ENCODE measurements at regions not wholly inside any gene's neighbourhood (a gene's known extent, or its start where the extent isn't known, plus 50 kb on each side); places are given as distances from the start of the nearest gene placed in this dataset.

- POLR2A ChIA-PET (ENCODE audit: low non-redundant PET) = no interaction called here
- H3K9me3 ChIP-seq (ENCODE audit: low read depth, low read length, poor library complexity, severe bottlenecking) = no peaks in the 10 kb centered on the region
- H3K27ac ChIP-seq (ENCODE audit: low read depth, low read length, poor library complexity, severe bottlenecking) = no peak overlapping the region
- no peak for DNase-seq (ENCODE audit: low spot score)
- no peaks in the 10 kb centered on the region for H3K27me3 ChIP-seq (replicated peaks; ENCODE audit: insufficient read depth, low read depth, low read length, poor library complexity)
- no peaks in the 10 kb centered on the region for H3K36me3 ChIP-seq (ENCODE audit: insufficient read depth, low read length, poor library complexity, severe bottlenecking)
- no peak overlapping the region for H3K4me3 ChIP-seq (ENCODE audit: low read depth, low read length, poor library complexity, severe bottlenecking)
- CTCF ChIA-PET = no interaction called here
- BruUV-seq (replicated peaks) = no TSS peak
- intact Hi-C loops (cut with micrococcal nuclease; ENCODE audit: unreplicated experiment) = loop anchor here (5.0 kb wide), 1 partner anchor 262 kb away; no protein-coding TSS in a partner anchor
- no peaks in the 10 kb centered on the region for H3K4me1 ChIP-seq (ENCODE audit: insufficient read depth, low read length, poor library complexity, severe bottlenecking)
- TF ChIP-seq, protein P1, sequence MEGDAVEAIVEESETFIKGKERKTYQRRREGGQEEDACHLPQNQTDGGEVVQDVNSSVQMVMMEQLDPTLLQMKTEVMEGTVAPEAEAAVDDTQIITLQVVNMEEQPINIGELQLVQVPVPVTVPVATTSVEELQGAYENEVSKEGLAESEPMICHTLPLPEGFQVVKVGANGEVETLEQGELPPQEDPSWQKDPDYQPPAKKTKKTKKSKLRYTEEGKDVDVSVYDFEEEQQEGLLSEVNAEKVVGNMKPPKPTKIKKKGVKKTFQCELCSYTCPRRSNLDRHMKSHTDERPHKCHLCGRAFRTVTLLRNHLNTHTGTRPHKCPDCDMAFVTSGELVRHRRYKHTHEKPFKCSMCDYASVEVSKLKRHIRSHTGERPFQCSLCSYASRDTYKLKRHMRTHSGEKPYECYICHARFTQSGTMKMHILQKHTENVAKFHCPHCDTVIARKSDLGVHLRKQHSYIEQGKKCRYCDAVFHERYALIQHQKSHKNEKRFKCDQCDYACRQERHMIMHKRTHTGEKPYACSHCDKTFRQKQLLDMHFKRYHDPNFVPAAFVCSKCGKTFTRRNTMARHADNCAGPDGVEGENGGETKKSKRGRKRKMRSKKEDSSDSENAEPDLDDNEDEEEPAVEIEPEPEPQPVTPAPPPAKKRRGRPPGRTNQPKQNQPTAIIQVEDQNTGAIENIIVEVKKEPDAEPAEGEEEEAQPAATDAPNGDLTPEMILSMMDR (conservative IDR thresholded peaks at IDR 0.05; ENCODE audit: low read depth, low read length) = no peak
- no peak for TF ChIP-seq EZH2 (IDR thresholded peaks at IDR 0.05; ENCODE audit: borderline replicate concordance, low read depth, low read length, poor library complexity, severe bottlenecking)
Measured at GRCh38 chr3:20403986-20404740, 218.2 kb upstream of the SGO1 start.

- DNase-seq (ENCODE audit: low spot score) = no peak
- TF ChIP-seq EZH2 (IDR thresholded peaks at IDR 0.05; ENCODE audit: borderline replicate concordance, low read depth, low read length, poor library complexity, severe bottlenecking) = no peak
- TF ChIP-seq, protein P1 (conservative IDR thresholded peaks at IDR 0.05; ENCODE audit: low read depth, low read length) = no peak
- H3K27ac ChIP-seq (ENCODE audit: low read depth, low read length, poor library complexity, severe bottlenecking) = no peak overlapping the region
- no peaks in the 10 kb centered on the region for H3K4me1 ChIP-seq (ENCODE audit: insufficient read depth, low read length, poor library complexity, severe bottlenecking)
- H3K9me3 ChIP-seq (ENCODE audit: low read depth, low read length, poor library complexity, severe bottlenecking) = no peaks in the 10 kb centered on the region
- no TSS peak for BruUV-seq (replicated peaks)
- CTCF ChIA-PET = no interaction called here
- H3K27me3 ChIP-seq (replicated peaks; ENCODE audit: insufficient read depth, low read depth, low read length, poor library complexity) = no peaks in the 10 kb centered on the region
- no peaks in the 10 kb centered on the region for H3K36me3 ChIP-seq (ENCODE audit: insufficient read depth, low read length, poor library complexity, severe bottlenecking)
- POLR2A ChIA-PET (ENCODE audit: low non-redundant PET) = no interaction called here
- no peak overlapping the region for H3K4me3 ChIP-seq (ENCODE audit: low read depth, low read length, poor library complexity, severe bottlenecking)
- intact Hi-C loops (cut with micrococcal nuclease; ENCODE audit: unreplicated experiment) = loop anchor here (5.0 kb wide), 1 partner anchor 259 kb away; no protein-coding TSS in a partner anchor
Measured at GRCh38 chr3:20401253-20401652, 215.2 kb upstream of the SGO1 start.

DNA sequence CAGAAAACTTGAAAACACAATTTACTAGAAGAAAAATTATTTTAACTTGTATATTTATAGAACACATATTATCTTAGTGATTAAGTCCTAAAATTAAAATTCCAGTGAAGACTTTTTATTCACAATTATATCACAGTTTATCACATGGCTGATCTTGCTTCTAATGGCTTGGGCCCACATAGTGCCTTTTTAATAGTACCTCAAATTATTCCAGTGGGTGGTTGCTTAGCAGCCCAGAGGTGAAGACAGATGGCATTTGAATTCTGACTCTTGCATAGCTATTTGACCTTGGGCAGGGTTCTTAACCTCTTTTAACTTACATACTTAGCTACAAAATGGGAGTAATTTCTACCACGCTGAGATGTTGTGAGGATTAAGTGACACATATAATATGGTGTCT lies 214.7 kb upstream of the SGO1 start:
- Histone ChIP-seq H3K4me3 (ENCODE audit: low read depth, low read length, poor library complexity, severe bottlenecking) (no peak overlapping the region), H3K27me3 (replicated peaks; ENCODE audit: insufficient read depth, low read depth, low read length, poor library complexity) (no peaks in the 10 kb centered on the region), H3K27ac (ENCODE audit: low read depth, low read length, poor library complexity, severe bottlenecking) (no peak overlapping the region), H3K36me3 (ENCODE audit: insufficient read depth, low read length, poor library complexity, severe bottlenecking) (no peaks in the 10 kb centered on the region), H3K9me3 (ENCODE audit: low read depth, low read length, poor library complexity, severe bottlenecking) (no peaks in the 10 kb centered on the region), H3K4me1 (ENCODE audit: insufficient read depth, low read length, poor library complexity, severe bottlenecking) (no peaks in the 10 kb centered on the region)
- POLR2A ChIA-PET (ENCODE audit: low non-redundant PET) = no interaction called here
- TF ChIP-seq, protein P1 (conservative IDR thresholded peaks at IDR 0.05; ENCODE audit: low read depth, low read length) = no peak
- no peak for TF ChIP-seq EZH2 (IDR thresholded peaks at IDR 0.05; ENCODE audit: borderline replicate concordance, low read depth, low read length, poor library complexity, severe bottlenecking)
- intact Hi-C loops (cut with micrococcal nuclease; ENCODE audit: unreplicated experiment) = loop anchor here (5.0 kb wide), 1 partner anchor 258 kb away; no protein-coding TSS in a partner anchor
- CTCF ChIA-PET = no interaction called here
- no peak for DNase-seq (ENCODE audit: low spot score)
- BruUV-seq (replicated peaks) = no TSS peak

Data from A673 (cell line).